HepG2 (cell line): ENCODE measurements at regions not wholly inside any gene's neighbourhood (a gene's known extent, or its start where the extent isn't known, plus 50 kb on each side); places are given as distances from the start of the nearest gene placed in this dataset.

Experiments
- ATAC-seq: fragments of 200-7000 bp; cut with Tn5 transposase; 3 replicates; pipeline ENCODE4 v1.9.1; 2020; ENCODE audit warnings: mild to moderate bottlenecking, moderate library complexity
- BruUV-seq: library from RNA; stranded (reverse); fragments of 400-500 nt; replicated peaks from 2 replicates; lab custom pipeline; 2021; lab: Mats Ljungman, UMichigan
- CTCF ChIA-PET: fragments of 300-600 bp; formaldehyde crosslinking; extraction: SDS; loops from one replicate; lab custom pipeline; 2021; ENCODE audit warnings: low total read pairs, inconsistent platforms, low intra/inter-chr PET ratio; lab: Yijun Ruan, JAX
- POLR2A ChIA-PET: fragments of 350-600 bp; sonication (Branson Sonifier 250); formaldehyde crosslinking; loops from one replicate; lab custom pipeline; 2020; ENCODE audit warnings: antibody characterized with exemption, inconsistent platforms; lab: Yijun Ruan, JAX
- DNase-seq: peaks from one replicate; pipeline ENCODE4 v3.0.0-alpha.2; 2015; ENCODE audit warnings: low spot score
- FAIRE-seq: peaks from 3 replicates; lab custom pipeline; 2011; peaks lifted over from hg19 to GRCh38; lab: Jason Lieb, UNC
- H2AFZ ChIP-seq: one replicate; pipeline ENCODE4 v1.6.1; 2011; ENCODE audit warnings: low read length, inconsistent platforms
- H3K27ac ChIP-seq: fragments of 300-600 bp; 3 replicates; pipeline ENCODE4 v1.8.0; 2011; ENCODE audit warnings: mixed run types, mild to moderate bottlenecking, mixed read lengths, low read length, inconsistent platforms; ENCODE audit not compliant: insufficient read depth; ENCODE audit errors: extremely low read length
- H3K27me3 ChIP-seq, 2 experiments: fragments of 200-600 bp in 1 of 2; 2 replicates in 1 of 2; 3 replicates in 1 of 2; pipeline versions ENCODE4 v1.6.0 to v1.8.0; 2011; ENCODE audit warnings: low read length in 2 of 2, mild to moderate bottlenecking in 2 of 2, moderate library complexity in 2 of 2, inconsistent platforms in 1 of 2; ENCODE audit not compliant: insufficient read depth in 2 of 2, control insufficient read depth in 1 of 2
- H3K36me3 ChIP-seq, 2 experiments: fragments of 200-600 bp in 1 of 2; replicated peaks in 1 of 2; 2 replicates in 1 of 2; 3 replicates in 1 of 2; pipeline versions ENCODE4 v1.5.1 to v1.8.0; 2011; ENCODE audit warnings: low read length in 2 of 2, inconsistent platforms in 1 of 2; ENCODE audit not compliant: insufficient read depth in 2 of 2, control insufficient read depth in 1 of 2
- H3K4me1 ChIP-seq: 2 replicates; pipeline ENCODE4 v1.5.1; 2012; ENCODE audit warnings: low read length, inconsistent platforms; ENCODE audit not compliant: insufficient read depth
- H3K4me2 ChIP-seq: 2 replicates; pipeline ENCODE4 v1.6.0; 2011; ENCODE audit warnings: low read depth, low read length, inconsistent platforms
- H3K4me3 ChIP-seq, 3 experiments: fragments of 200-600 bp in 1 of 3; sonication (generic), shearing (Covaris generic) in 1 of 3; replicated peaks in 1 of 3; 2 replicates each; pipeline ENCODE4 v1.5.1; 2011 to 2016; ENCODE audit warnings: low read length in 3 of 3, inconsistent platforms in 2 of 3, low read depth in 2 of 3, mild to moderate bottlenecking in 2 of 3, control low read depth in 1 of 3, mixed read lengths in 1 of 3; ENCODE audit not compliant: insufficient read depth in 1 of 3
- H3K79me2 ChIP-seq: one replicate; pipeline ENCODE4 v1.6.1; 2011; ENCODE audit warnings: low read length, inconsistent platforms; ENCODE audit not compliant: insufficient read depth
- H3K9ac ChIP-seq: 2 replicates; pipeline ENCODE4 v1.6.0; 2011; ENCODE audit warnings: mild to moderate bottlenecking, low read depth, low read length, inconsistent platforms; ENCODE audit not compliant: insufficient read depth
- H3K9me3 ChIP-seq: 2 replicates; pipeline ENCODE4 v1.5.1; 2012; ENCODE audit warnings: mild to moderate bottlenecking, low read length
- H4K20me1 ChIP-seq: 2 replicates; pipeline ENCODE4 v1.6.0; 2011; ENCODE audit warnings: inconsistent platforms, mild to moderate bottlenecking, low read length, moderate library complexity; ENCODE audit not compliant: insufficient read depth
- NFIC ChIP-seq: IDR thresholded peaks from 2 replicates; pipeline ENCODE4 v1.6.1; 2012; ENCODE audit warnings: mild to moderate bottlenecking, low read length, inconsistent platforms
- PHF20 ChIP-seq: sonication (generic); formaldehyde crosslinking; IDR thresholded peaks from 2 replicates; pipeline ENCODE4 v1.5.0; 2020; ENCODE audit warnings: mild to moderate bottlenecking, missing genetic modification reagents
- SIN3A ChIP-seq: IDR thresholded peaks from 2 replicates; pipeline ENCODE4 v1.6.1; 2011; ENCODE audit warnings: low read depth, mild to moderate bottlenecking, control low read depth, low read length, borderline replicate concordance
- TEAD3 ChIP-seq: optimal IDR thresholded peaks from 2 replicates; pipeline ENCODE3; 2016; ENCODE audit warnings: borderline replicate concordance
- ZNF335 ChIP-seq: sonication (generic); formaldehyde crosslinking; IDR thresholded peaks from 2 replicates; pipeline ENCODE4 v1.4.0; 2020; ENCODE audit warnings: missing genetic modification reagents
- ZNF609 ChIP-seq: sonication (generic); formaldehyde crosslinking; IDR thresholded peaks from 2 replicates; pipeline ENCODE4 v1.4.0; 2020; ENCODE audit warnings: mild to moderate bottlenecking, missing genetic modification reagents, borderline replicate concordance
- ZSCAN21 ChIP-seq: sonication (generic); formaldehyde crosslinking; IDR thresholded peaks from 2 replicates; pipeline ENCODE4 v1.8.0; 2022; ENCODE audit warnings: mild to moderate bottlenecking, missing genetic modification reagents, moderate library complexity, borderline replicate concordance
- WGBS: methylation state at CpG from one replicate; pipeline ENCODE4 v1.1.6; 2017; ENCODE audit warnings: low lambda C conversion rate; 5-methylcytosine and 5-hydroxymethylcytosine counted together
- in situ Hi-C: cut with HindIII; loops from 2 replicates; pipeline ENCODE4 v1.10.0; 2017; ENCODE audit warnings: low pct_unique_long_range_greater_than_20kb; ENCODE audit not compliant: extremely low pct_ligation_motif_present
- intact Hi-C: fragments of 100-400 bp; cut with micrococcal nuclease; formaldehyde crosslinking; loops from one replicate; pipeline ENCODE4 v1.10.0; 2022; ENCODE audit not compliant: unreplicated experiment
- TF ChIP-seq, protein P1 (sequence below): sonication (generic); formaldehyde crosslinking; IDR thresholded peaks from 2 replicates; pipeline ENCODE4 v1.4.0; 2020; ENCODE audit warnings: mild to moderate bottlenecking, missing genetic modification reagents
- TF ChIP-seq, protein P2 (sequence below): sonication (generic); formaldehyde crosslinking; IDR thresholded peaks from 2 replicates; pipeline ENCODE4 v1.5.0; 2020; ENCODE audit warnings: mild to moderate bottlenecking, missing genetic modification reagents, moderate library complexity
- TF ChIP-seq, protein P3 (sequence below): sonication (generic); formaldehyde crosslinking; IDR thresholded peaks from 2 replicates; pipeline ENCODE4 v1.4.0; 2020; ENCODE audit warnings: missing genetic modification reagents

DNA sequence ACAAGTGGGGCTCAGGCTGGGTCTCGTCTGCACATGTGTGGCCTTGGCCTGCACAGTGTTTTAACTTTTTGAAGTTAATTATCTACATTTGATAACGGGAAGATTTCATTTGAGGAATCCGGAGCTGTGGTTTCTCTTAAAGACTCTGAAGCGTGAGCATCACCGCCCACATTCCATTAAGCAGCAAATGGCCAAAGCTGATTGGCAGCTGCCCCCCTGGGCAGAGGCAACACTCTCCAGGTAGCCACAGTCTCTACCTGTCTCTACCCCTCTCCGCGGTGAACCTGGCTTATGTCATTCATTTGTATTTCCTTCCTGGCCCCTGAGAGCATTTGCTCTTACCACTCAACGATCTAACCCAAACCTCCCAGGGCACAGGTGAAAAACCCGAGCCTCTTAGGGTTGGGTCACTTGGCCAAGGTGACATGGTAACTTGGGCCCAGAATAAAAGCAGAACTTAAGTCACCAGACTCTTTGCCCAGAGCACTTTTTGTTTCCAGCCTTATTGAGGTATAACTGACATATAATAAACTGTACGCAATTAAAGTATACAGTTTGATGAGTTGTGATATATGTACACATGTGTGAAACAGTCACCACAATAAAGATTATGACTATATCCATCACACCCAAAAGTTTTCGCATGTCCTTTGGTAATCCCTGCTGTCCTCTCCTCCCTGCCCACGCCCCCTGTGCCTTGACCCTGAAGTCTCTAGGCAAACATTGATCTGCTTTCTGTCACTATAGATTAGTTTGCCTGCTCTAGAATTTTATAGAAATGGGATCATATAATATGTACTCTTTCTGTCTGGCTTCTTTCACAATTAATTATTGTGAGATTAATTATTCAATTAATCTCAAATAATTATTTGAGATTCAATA, 245.7 kb upstream of the HES1 start:
- FAIRE-seq (no peak), DNase-seq (no peak), ATAC-seq (no peak)
- no peak overlapping the region for H3K27ac ChIP-seq
- no peak overlapping the region for H3K4me3 ChIP-seq
- H3K4me2 ChIP-seq: no peak overlapping the region
- in situ Hi-C loops (no loop called here), intact Hi-C loops (no loop called here)
- CTCF ChIA-PET: no interaction called here
- H3K79me2 ChIP-seq: no peaks in the 10 kb centered on the region
- no peaks in the 10 kb centered on the region for H3K27me3 ChIP-seq
- BruUV-seq: no TSS peak
- 49% methylated on average over 12 of the region's 12 CpGs for whole genome bisulfite sequencing
- H4K20me1 ChIP-seq: no peaks in the 10 kb centered on the region
- H3K9me3 ChIP-seq: no peaks in the 10 kb centered on the region
- H3K36me3 ChIP-seq: no peaks in the 10 kb centered on the region
- no peak overlapping the region for H2AFZ ChIP-seq
- POLR2A ChIA-PET: no interaction called here
- H3K4me1 ChIP-seq: peaks cover 5% of the 10 kb centered on the region; the same call in 1 of the 2 replicates
- no peak overlapping the region for H3K9ac ChIP-seq
- no peak for TF ChIP-seq PHF20 (CRISPR knock-in tag)
- no peak for TF ChIP-seq NFIC
- TF ChIP-seq, protein P1, sequence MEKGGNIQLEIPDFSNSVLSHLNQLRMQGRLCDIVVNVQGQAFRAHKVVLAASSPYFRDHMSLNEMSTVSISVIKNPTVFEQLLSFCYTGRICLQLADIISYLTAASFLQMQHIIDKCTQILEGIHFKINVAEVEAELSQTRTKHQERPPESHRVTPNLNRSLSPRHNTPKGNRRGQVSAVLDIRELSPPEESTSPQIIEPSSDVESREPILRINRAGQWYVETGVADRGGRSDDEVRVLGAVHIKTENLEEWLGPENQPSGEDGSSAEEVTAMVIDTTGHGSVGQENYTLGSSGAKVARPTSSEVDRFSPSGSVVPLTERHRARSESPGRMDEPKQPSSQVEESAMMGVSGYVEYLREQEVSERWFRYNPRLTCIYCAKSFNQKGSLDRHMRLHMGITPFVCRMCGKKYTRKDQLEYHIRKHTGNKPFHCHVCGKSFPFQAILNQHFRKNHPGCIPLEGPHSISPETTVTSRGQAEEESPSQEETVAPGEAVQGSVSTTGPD: no peak
- no peak for TF ChIP-seq ZSCAN21 (CRISPR knock-in tag)
- TF ChIP-seq, protein P2, sequence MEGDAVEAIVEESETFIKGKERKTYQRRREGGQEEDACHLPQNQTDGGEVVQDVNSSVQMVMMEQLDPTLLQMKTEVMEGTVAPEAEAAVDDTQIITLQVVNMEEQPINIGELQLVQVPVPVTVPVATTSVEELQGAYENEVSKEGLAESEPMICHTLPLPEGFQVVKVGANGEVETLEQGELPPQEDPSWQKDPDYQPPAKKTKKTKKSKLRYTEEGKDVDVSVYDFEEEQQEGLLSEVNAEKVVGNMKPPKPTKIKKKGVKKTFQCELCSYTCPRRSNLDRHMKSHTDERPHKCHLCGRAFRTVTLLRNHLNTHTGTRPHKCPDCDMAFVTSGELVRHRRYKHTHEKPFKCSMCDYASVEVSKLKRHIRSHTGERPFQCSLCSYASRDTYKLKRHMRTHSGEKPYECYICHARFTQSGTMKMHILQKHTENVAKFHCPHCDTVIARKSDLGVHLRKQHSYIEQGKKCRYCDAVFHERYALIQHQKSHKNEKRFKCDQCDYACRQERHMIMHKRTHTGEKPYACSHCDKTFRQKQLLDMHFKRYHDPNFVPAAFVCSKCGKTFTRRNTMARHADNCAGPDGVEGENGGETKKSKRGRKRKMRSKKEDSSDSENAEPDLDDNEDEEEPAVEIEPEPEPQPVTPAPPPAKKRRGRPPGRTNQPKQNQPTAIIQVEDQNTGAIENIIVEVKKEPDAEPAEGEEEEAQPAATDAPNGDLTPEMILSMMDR (CRISPR knock-in tag): no peak
- no peak for TF ChIP-seq ZNF335 (CRISPR knock-in tag)
- TF ChIP-seq TEAD3 (CRISPR knock-in tag): no peak
- TF ChIP-seq, protein P3, sequence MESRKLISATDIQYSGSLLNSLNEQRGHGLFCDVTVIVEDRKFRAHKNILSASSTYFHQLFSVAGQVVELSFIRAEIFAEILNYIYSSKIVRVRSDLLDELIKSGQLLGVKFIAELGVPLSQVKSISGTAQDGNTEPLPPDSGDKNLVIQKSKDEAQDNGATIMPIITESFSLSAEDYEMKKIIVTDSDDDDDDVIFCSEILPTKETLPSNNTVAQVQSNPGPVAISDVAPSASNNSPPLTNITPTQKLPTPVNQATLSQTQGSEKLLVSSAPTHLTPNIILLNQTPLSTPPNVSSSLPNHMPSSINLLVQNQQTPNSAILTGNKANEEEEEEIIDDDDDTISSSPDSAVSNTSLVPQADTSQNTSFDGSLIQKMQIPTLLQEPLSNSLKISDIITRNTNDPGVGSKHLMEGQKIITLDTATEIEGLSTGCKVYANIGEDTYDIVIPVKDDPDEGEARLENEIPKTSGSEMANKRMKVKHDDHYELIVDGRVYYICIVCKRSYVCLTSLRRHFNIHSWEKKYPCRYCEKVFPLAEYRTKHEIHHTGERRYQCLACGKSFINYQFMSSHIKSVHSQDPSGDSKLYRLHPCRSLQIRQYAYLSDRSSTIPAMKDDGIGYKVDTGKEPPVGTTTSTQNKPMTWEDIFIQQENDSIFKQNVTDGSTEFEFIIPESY: no peak
- TF ChIP-seq SIN3A: no peak
- TF ChIP-seq ZNF609: no peak
